Fibroblast of lung (primary cell): ENCODE measurements at regions not wholly inside any gene's neighbourhood (a gene's known extent, or its start where the extent isn't known, plus 50 kb on each side); places are given as distances from the start of the nearest gene placed in this dataset.

Experiments used
- EZH2 ChIP-seq: IDR thresholded peaks from 2 replicates; pipeline ENCODE4 v1.5.1; 2012; ENCODE audit warnings: low read length, control low read depth, mild to moderate bottlenecking; ENCODE audit errors: missing control alignments
- TF ChIP-seq, protein P1 (sequence below), 2 donors: IDR thresholded peaks in 1 of 2; conservative IDR thresholded peaks in 1 of 2; 1 replicate in 1 of 2; 2 replicates in 1 of 2; pipeline ENCODE4 v1.5.1; 2011 to 2012; ENCODE audit warnings: low read length in 2 of 2, control low read depth in 1 of 2, inconsistent platforms in 1 of 2, low read depth in 1 of 2, mild to moderate bottlenecking in 1 of 2

- TF ChIP-seq, protein P1, sequence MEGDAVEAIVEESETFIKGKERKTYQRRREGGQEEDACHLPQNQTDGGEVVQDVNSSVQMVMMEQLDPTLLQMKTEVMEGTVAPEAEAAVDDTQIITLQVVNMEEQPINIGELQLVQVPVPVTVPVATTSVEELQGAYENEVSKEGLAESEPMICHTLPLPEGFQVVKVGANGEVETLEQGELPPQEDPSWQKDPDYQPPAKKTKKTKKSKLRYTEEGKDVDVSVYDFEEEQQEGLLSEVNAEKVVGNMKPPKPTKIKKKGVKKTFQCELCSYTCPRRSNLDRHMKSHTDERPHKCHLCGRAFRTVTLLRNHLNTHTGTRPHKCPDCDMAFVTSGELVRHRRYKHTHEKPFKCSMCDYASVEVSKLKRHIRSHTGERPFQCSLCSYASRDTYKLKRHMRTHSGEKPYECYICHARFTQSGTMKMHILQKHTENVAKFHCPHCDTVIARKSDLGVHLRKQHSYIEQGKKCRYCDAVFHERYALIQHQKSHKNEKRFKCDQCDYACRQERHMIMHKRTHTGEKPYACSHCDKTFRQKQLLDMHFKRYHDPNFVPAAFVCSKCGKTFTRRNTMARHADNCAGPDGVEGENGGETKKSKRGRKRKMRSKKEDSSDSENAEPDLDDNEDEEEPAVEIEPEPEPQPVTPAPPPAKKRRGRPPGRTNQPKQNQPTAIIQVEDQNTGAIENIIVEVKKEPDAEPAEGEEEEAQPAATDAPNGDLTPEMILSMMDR (conservative IDR thresholded peaks at IDR 0.05 in 1 of 2, IDR thresholded peaks at IDR 0.05 in 1 of 2; ENCODE audit: low read depth in 1 of 2, low read length in 2 of 2): no peak
- no peak for TF ChIP-seq EZH2
These were observed 141.8 kb downstream of the LAT start for GRCh38 chr16:29126616-29127015.
